ENCODE measurements at regions not wholly inside any gene's neighbourhood (a gene's known extent, or its start where the extent isn't known, plus 50 kb on each side); places are given as distances from the start of the nearest gene placed in this dataset.

- H3K27ac ChIP-seq, result no peak overlapping the region
- TF ChIP-seq CTCF (IDR thresholded peaks at IDR 0.05), result no peak
- ATAC-seq, result no peak
These were observed 279.4 kb downstream of the FZD1 start for GRCh38 chr7:91543646-91544045.

GRCh38 chr7:91549878-91550277, 285.6 kb downstream of the FZD1 start:
- Histone ChIP-seq H3K27me3 (no peaks in the 10 kb centered on the region), H3K4me3 (no peak overlapping the region), H3K27ac (no peak overlapping the region), H3K4me1 (no peaks in the 10 kb centered on the region), H3K9me3 (no peaks in the 10 kb centered on the region), H3K36me3 (no peaks in the 10 kb centered on the region)
- intact Hi-C loops (cut with DNase I), result no loop called here
- DNase-seq (no peak), ATAC-seq (no peak)
- no peak for TF ChIP-seq CTCF (IDR thresholded peaks at IDR 0.05)

More at GRCh38 chr7:91543646-91544045, 279.4 kb downstream of the FZD1 start:
- Histone ChIP-seq H3K4me3 (no peak overlapping the region), H3K36me3 (no peaks in the 10 kb centered on the region), H3K9me3 (no peaks in the 10 kb centered on the region), H3K4me1 (no peaks in the 10 kb centered on the region), H3K27me3 (no peaks in the 10 kb centered on the region)
- intact Hi-C loops (cut with DNase I), result no loop called here
- DNase-seq, result no peak

DNA sequence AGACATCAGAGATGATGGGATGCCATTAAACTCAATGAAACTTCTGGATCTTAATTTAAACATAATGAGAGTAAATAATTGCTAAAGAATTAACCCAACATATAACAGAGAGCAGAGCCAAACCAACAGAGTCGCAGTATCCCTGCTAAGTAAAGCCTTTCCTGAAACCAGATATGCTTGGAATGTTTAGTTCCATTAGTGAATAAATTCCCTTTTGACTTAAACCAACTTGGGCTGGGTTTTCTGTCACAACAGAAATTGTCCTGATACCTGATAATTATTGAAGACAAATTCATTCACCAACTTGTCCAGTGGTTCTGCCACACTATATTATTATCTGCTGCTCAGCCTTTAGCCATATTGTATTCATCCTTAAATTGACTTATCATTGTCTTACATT, 286.7 kb downstream of the FZD1 start:
- intact Hi-C loops (cut with DNase I), result no loop called here
- H3K4me3 ChIP-seq, result no peak overlapping the region
- ATAC-seq (no peak), DNase-seq (no peak)
- no peaks in the 10 kb centered on the region for H3K4me1 ChIP-seq
- no peak overlapping the region for H3K27ac ChIP-seq
- no peaks in the 10 kb centered on the region for H3K36me3 ChIP-seq
- TF ChIP-seq CTCF (IDR thresholded peaks at IDR 0.05), result no peak
- no peaks in the 10 kb centered on the region for H3K9me3 ChIP-seq
- H3K27me3 ChIP-seq, result no peaks in the 10 kb centered on the region

- Histone ChIP-seq H3K27me3 (no peaks in the 10 kb centered on the region), H3K36me3 (no peaks in the 10 kb centered on the region), H3K27ac (no peak overlapping the region), H3K4me1 (no peaks in the 10 kb centered on the region), H3K4me3 (no peak overlapping the region), H3K9me3 (no peaks in the 10 kb centered on the region)
- no peak for TF ChIP-seq CTCF (IDR thresholded peaks at IDR 0.05)
- DNase-seq, result no peak
- no peak for ATAC-seq
- intact Hi-C loops (cut with DNase I), result no loop called here
These were observed 287.3 kb downstream of the FZD1 start for GRCh38 chr7:91551377-91552175.

DNA sequence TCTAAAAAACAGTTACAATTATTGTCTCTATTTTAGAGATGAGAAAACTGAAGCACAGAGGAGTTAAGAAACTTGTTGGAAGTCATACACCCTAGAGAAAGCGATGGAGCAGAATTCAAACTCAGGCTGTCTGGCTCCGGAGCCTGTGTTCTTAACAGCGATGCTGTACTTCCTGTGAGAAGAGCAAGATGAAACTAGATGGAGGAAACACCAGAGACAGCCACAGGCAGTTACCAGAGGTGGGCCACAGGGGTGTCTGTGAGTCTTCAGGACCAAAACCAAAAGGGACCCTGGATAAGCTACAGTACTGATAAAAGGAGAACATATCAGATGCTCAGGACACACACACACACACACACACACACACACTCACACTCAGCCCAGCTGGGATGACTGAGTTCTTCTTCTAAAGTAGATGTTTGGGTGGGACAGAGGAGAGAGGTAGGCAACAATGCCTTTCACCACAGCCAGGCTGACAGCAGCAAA, 289.2 kb downstream of the FZD1 start:
- DNase-seq, result no peak
- TF ChIP-seq CTCF (IDR thresholded peaks at IDR 0.05), result no peak
- Histone ChIP-seq H3K4me1 (no peaks in the 10 kb centered on the region), H3K4me3 (no peak overlapping the region), H3K9me3 (no peaks in the 10 kb centered on the region), H3K36me3 (no peaks in the 10 kb centered on the region), H3K27me3 (no peaks in the 10 kb centered on the region), H3K27ac (no peak overlapping the region)
- intact Hi-C loops (cut with DNase I), result no loop called here
- ATAC-seq, result no peak
